ENCODE measurements at regions not wholly inside any gene's neighbourhood (a gene's known extent, or its start where the extent isn't known, plus 50 kb on each side); places are given as distances from the start of the nearest gene placed in this dataset.
"Not testable (repeated sequence)": the region's sequence is repeated elsewhere in the genome, so short reads cannot be mapped to it uniquely, and the experiment has no call there.

DNA sequence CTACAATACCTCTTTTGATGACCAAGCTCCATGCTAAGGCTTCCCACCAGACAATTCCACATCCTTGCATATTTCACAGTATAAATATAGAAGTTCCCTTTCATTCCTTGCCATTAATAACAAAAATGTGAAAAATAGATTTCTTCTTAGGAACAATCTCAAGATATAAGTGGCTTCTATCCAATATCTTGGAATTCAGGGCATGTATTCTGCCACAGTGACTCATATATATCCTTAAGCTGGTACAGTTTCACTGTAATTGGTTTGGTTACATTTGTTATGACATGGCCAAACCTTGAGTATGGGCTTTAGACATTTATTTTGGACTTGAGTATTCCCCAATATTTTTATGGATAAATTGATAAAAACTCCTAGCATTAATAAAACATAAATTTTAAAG is 181.7 kb upstream of the DDX53 start:
- DNase-seq: no peak

GRCh38 chrX:22855693-22856092 is 144.1 kb upstream of the DDX53 start:
- DNase-seq: no peak

DNA sequence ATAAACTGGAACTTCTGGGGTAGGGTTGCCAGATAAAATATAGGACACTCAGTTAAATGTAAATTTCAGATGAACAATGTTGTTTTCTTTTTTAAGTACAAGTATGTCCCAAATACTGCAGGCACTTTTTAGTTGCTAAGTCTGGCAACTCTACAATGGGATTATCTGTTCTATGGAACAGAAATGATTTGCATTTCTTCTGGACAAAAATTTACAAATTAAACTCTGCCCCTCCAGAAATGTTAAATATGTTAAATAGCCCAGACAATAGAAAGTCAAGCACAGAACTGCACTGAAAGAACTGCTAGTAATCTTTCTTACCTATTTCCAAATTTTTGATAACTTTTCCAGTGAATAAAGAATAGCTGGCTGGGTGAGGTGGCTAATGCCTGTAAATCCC is 140.1 kb upstream of the DDX53 start:
- no peak for DNase-seq

DNA sequence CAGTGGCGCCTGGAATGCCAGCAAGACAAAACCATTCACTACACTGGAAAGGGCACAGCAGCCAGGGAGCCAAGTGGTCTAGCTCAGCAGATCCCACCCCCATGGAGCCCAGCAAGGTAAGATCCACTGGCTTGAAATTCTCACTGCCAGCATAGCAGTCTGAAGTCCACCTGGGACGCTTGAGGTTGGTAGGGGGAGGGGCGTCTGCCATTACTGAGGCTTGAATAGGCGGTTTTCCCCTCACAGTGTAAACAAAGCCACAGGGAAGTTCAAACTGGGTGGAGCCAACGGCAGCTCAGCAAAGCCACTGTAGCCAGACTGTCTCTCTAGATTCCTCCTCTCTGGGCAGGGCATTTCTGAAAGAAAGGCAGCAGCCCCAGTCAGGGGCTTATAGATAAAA is 133.0 kb upstream of the DDX53 start:
- not testable (repeated sequence) for DNase-seq

DNA sequence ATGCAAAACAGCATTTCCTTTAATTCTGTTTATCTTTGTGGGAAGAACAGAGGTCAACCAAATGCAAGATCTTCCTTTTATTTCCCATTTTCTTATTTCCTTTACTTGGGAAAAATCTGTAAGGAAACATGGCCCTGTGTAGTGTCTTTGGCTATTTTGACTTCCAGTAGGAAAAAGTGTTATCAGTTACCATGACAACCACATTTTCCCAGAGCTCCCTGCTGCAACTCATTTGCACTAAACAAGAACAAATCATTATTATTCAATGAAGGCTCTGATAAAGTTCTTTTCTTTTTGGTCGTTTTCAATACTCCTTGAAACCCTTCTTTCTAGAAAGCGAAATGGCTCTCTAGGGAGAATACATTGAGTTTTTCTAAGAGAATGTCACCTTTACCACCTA is 117.2 kb upstream of the DDX53 start:
- DNase-seq: no peak

GRCh38 chrX:22889819-22890218 is 109.9 kb upstream of the DDX53 start:
- DNase-seq: no peak

GRCh38 chrX:22912616-22913015 is 87.1 kb upstream of the DDX53 start:
- DNase-seq: no peak

DNA sequence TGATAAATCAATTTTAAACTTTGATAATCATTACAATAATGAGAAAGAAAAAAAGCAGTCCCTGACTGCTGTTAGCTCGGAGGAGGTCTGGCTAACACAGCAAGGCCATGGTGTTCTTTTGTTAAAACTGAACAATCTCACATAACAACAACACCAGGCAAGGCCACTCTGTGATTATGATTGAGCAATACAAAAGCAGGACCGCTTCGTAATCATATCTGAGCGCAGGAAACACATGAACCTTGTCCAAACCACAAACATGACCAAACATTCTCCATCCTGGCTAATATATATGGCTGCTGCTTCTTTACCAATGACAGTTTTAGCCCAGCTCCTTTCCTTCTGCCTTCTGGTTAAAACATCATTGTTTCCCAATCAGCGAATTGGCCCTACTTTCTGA is 76.8 kb upstream of the DDX53 start:
- no peak for DNase-seq

- DNase-seq: no peak
These were observed 65.1 kb upstream of the DDX53 start for GRCh38 chrX:22934640-22935039.

GRCh38 chrX:22944945-22945344 is 54.8 kb upstream of the DDX53 start:
- no peak for DNase-seq
